Neuron (in vitro differentiated cells): ENCODE measurements at regions not wholly inside any gene's neighbourhood (a gene's known extent, or its start where the extent isn't known, plus 50 kb on each side); places are given as distances from the start of the nearest gene placed in this dataset.

ENCODE experiments used
- H2AFZ ChIP-seq: one replicate; pipeline ENCODE4 v1.6.1; 2013; ENCODE audit warnings: low read depth, mild to moderate bottlenecking, inconsistent platforms, low read length, moderate library complexity
- H3K27me3 ChIP-seq: one replicate; pipeline ENCODE4 v1.6.1; 2013; ENCODE audit warnings: low read length; ENCODE audit not compliant: insufficient read depth
- H3K36me3 ChIP-seq: one replicate; pipeline ENCODE4 v1.6.1; 2013; ENCODE audit warnings: low read length; ENCODE audit not compliant: insufficient read depth
- H3K4me1 ChIP-seq: one replicate; pipeline ENCODE4 v1.6.1; 2013; ENCODE audit warnings: low read length; ENCODE audit not compliant: insufficient read depth
- H3K4me3 ChIP-seq: 2 replicates; pipeline ENCODE4 v1.5.1; 2013; ENCODE audit warnings: mild to moderate bottlenecking, low read length, moderate library complexity
- H3K9me3 ChIP-seq: one replicate; pipeline ENCODE4 v1.6.1; 2013; ENCODE audit warnings: low read length

GRCh38 chr5:56566374-56567249 is 248.7 kb upstream of the MAP3K1 start:
- Histone ChIP-seq H3K4me3 (no peak overlapping the region), H3K4me1 (no peaks in the 10 kb centered on the region), H3K27me3 (no peaks in the 10 kb centered on the region)

DNA sequence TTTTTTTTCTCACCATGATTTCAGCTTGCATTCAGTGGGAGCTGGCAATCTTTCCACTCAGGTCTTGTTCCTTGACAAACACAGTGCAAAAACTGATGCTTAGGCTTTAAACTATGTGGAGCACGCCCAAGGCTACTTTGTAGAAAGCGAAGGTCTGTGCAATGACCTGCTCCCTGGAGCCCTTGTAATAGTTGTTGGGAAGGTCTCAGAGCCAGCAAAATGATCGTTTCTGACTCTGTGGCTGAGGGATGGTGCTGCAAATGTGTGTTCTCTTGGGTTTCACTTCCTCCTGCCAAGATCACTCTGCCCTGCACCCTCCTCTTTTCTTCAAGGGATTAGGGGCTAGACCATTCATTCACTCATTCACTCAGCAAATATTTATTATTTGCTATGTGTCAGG is 249.7 kb upstream of the MAP3K1 start:
- Histone ChIP-seq H3K4me3 (no peak overlapping the region), H2AFZ (no peak overlapping the region), H3K27me3 (no peaks in the 10 kb centered on the region), H3K9me3 (no peaks in the 10 kb centered on the region), H3K4me1 (no peaks in the 10 kb centered on the region), H3K36me3 (no peaks in the 10 kb centered on the region)

More at GRCh38 chr5:56566374-56567249, 248.7 kb upstream of the MAP3K1 start:
- Histone ChIP-seq H3K9me3 (no peaks in the 10 kb centered on the region), H2AFZ (no peak overlapping the region), H3K36me3 (no peaks in the 10 kb centered on the region)

DNA sequence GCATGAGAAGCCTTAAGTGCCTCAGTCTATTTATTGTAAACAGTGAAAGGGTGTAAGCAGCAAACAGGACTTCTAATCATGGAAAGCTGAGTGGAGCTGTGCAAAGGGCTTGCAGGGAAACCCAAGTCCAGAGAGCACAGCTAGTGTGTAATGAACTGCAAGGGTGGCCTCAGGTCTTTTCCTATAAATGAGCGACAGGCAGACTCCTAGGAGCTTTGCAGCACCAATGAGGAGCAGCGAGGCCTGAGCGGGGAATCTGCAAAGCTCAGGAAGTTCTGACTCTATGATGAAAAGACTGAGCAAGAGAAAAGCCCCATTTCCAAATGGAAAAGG is 250.1 kb upstream of the MAP3K1 start:
- no peak overlapping the region for H3K4me3 ChIP-seq
- no peak overlapping the region for H2AFZ ChIP-seq
- no peaks in the 10 kb centered on the region for H3K4me1 ChIP-seq
- H3K27me3 ChIP-seq: no peaks in the 10 kb centered on the region
- no peaks in the 10 kb centered on the region for H3K36me3 ChIP-seq
- H3K9me3 ChIP-seq: no peaks in the 10 kb centered on the region

DNA sequence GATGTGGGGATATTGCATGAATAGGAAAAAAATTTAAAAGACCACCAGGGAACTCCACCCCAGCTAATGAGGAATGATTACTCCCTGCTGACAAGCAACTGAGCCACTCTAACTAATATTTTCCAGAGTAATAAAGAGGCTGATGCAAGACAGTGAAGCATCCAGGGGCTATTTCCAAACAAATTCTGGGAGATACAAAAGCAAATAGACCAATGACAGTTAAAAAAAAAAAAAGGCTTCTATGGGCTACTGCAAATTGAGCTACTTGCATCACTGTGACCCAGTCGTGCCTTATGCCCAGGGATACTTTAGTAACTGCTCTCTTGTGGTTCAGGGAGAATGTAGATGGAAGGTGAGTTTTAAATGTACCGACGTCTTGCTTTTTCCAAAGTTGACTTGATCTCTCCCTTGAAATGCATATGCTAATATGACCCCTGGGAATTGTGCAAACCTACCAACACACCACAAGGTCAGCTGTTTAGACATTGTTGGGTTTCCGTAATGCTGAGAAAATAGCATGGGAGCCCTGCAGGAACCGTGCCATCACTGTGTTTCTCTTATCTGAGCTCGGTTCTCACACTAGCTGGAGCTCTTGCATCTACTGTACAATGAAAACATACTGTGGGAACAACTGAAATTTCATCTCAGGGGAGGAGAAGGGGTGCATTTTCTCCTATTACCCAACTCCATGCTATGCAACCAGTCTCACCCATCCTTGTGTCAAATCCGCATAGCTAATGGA is 250.6 kb upstream of the MAP3K1 start:
- H2AFZ ChIP-seq: no peak overlapping the region
- H3K4me3 ChIP-seq: no peak overlapping the region
- no peaks in the 10 kb centered on the region for H3K9me3 ChIP-seq
- H3K4me1 ChIP-seq: no peaks in the 10 kb centered on the region
- no peaks in the 10 kb centered on the region for H3K27me3 ChIP-seq
- H3K36me3 ChIP-seq: no peaks in the 10 kb centered on the region

DNA sequence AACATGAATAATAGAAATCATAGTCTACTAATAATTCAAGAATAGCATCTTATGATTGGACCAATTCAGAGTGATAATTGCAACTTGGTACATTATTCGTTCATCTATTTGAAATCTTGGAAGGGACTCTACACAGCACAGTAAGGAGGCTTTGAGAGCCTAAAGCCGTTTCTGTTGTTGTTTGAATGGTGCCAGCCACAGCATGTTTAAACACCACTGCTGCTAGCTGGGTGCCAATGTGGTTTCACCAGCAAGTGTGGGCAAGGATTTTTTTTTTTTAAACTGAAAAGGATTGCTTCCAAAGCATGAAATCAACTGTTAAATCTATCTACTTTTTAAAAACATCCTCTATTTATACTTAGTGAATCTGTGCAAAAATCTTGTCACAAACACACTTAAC is 253.9 kb upstream of the MAP3K1 start:
- no peaks in the 10 kb centered on the region for H3K9me3 ChIP-seq
- H2AFZ ChIP-seq: no peak overlapping the region
- no peaks in the 10 kb centered on the region for H3K4me1 ChIP-seq
- no peaks in the 10 kb centered on the region for H3K27me3 ChIP-seq
- H3K4me3 ChIP-seq: no peak overlapping the region
- H3K36me3 ChIP-seq: no peaks in the 10 kb centered on the region

DNA sequence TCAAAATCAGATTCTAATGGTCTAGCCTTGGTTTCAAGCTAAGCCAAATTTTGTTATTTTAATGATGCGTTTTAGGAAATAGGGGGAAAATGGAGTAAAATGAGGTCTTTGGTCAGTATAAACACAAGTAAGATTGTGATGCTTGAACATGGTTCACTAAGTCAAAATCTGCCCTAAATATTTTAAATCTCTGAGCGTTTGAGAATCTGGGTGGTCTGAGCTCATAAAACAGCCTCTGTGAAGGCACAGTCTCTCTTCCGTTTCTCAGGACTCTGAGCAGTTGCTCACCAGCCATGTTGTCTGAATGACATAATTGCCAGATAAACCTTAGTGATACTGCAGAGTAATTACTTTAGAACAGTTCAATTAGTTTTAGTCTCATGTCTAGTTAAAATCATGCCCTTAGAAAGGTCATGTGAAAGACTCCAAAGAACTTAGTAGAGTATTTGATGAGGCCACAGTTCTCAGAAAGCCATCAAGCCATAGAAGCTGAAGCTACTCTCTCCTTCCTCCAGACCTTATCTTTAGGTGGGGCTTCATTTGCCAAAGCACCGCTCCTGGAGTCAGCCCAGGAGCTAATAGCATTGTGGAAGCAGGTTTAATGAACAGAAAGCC is 257.1 kb upstream of the MAP3K1 start:
- Histone ChIP-seq H2AFZ (no peak overlapping the region), H3K4me3 (no peak overlapping the region), H3K4me1 (no peaks in the 10 kb centered on the region), H3K9me3 (no peaks in the 10 kb centered on the region), H3K27me3 (no peaks in the 10 kb centered on the region), H3K36me3 (no peaks in the 10 kb centered on the region)

GRCh38 chr5:56557198-56557597 is 258.2 kb upstream of the MAP3K1 start:
- Histone ChIP-seq H3K4me1 (no peaks in the 10 kb centered on the region), H3K36me3 (no peaks in the 10 kb centered on the region), H3K27me3 (no peaks in the 10 kb centered on the region), H2AFZ (no peak overlapping the region), H3K9me3 (no peaks in the 10 kb centered on the region), H3K4me3 (no peak overlapping the region)

DNA sequence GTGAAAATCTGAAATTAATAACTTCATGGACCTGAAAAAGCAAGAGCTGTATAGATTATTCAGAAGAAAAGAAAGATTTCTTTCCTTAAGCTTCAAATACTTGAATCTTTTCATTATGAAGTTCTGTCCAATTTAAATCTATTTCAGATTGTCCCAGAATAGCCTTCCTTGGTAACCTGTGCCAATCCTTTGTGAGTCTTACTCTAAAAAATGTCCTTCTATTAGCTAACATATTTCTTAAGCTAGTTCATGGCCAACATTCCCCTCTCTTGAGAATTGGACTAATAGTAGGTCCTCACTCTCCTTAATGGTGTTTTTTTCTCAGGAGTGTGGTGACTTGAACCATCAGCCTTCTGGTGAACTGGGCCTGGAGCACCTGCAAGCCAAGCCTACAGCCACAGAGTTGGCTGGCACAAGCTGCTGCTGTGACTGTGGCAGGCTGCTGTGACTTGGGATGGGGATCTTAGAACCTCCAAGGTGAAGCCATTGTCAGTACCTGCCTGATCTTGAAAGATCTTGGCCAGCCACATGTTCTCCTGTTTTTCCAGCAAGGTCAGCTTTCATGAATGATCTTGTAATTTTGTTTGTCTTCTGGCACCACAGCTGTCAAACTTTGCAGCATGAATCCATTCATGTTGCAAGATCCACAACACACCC is 262.6 kb upstream of the MAP3K1 start:
- Histone ChIP-seq H3K4me1 (no peaks in the 10 kb centered on the region), H2AFZ (no peak overlapping the region), H3K27me3 (no peaks in the 10 kb centered on the region), H3K4me3 (no peak overlapping the region), H3K36me3 (no peaks in the 10 kb centered on the region), H3K9me3 (no peaks in the 10 kb centered on the region)

- Histone ChIP-seq H3K36me3 (no peaks in the 10 kb centered on the region), H3K9me3 (no peaks in the 10 kb centered on the region), H3K4me3 (no peak overlapping the region), H2AFZ (no peak overlapping the region), H3K27me3 (no peaks in the 10 kb centered on the region), H3K4me1 (no peaks in the 10 kb centered on the region)
Measured at GRCh38 chr5:56550227-56550626, 265.1 kb upstream of the MAP3K1 start.

GRCh38 chr5:56549096-56549886 is 266.1 kb upstream of the MAP3K1 start:
- no peaks in the 10 kb centered on the region for H3K9me3 ChIP-seq

DNA sequence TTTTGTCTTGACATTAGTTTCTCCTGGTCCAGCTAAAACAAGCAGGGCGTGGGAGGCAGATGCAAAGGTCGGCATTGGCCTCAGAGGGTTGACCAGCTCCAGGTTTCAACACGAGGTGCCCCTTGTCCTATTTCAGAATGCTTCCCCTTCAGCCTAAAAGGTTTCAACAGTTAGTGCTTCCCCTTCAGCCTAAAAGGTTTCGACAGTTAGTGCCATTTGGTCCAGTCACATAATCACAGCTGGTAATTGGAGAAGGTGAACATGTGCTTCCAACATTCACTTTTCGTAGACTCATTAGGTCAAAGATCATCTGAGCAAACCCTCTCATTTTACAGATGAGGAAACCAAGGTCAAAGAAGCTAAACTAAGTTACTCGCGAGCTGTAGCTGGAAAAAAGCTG is 270.3 kb upstream of the MAP3K1 start:
- no peak overlapping the region for H3K4me3 ChIP-seq

More at GRCh38 chr5:56549096-56549886, 266.1 kb upstream of the MAP3K1 start:
- Histone ChIP-seq H3K27me3 (no peaks in the 10 kb centered on the region), H3K4me3 (no peak overlapping the region), H2AFZ (no peak overlapping the region), H3K4me1 (no peaks in the 10 kb centered on the region), H3K36me3 (no peaks in the 10 kb centered on the region)

More for the DNA sequence above, 270.3 kb upstream of the MAP3K1 start:
- no peak overlapping the region for H2AFZ ChIP-seq
- H3K9me3 ChIP-seq: no peaks in the 10 kb centered on the region
- no peaks in the 10 kb centered on the region for H3K27me3 ChIP-seq
- H3K36me3 ChIP-seq: no peaks in the 10 kb centered on the region
- no peaks in the 10 kb centered on the region for H3K4me1 ChIP-seq
